ENCODE measurements at regions not wholly inside any gene's neighbourhood (a gene's known extent, or its start where the extent isn't known, plus 50 kb on each side); places are given as distances from the start of the nearest gene placed in this dataset.

DNA sequence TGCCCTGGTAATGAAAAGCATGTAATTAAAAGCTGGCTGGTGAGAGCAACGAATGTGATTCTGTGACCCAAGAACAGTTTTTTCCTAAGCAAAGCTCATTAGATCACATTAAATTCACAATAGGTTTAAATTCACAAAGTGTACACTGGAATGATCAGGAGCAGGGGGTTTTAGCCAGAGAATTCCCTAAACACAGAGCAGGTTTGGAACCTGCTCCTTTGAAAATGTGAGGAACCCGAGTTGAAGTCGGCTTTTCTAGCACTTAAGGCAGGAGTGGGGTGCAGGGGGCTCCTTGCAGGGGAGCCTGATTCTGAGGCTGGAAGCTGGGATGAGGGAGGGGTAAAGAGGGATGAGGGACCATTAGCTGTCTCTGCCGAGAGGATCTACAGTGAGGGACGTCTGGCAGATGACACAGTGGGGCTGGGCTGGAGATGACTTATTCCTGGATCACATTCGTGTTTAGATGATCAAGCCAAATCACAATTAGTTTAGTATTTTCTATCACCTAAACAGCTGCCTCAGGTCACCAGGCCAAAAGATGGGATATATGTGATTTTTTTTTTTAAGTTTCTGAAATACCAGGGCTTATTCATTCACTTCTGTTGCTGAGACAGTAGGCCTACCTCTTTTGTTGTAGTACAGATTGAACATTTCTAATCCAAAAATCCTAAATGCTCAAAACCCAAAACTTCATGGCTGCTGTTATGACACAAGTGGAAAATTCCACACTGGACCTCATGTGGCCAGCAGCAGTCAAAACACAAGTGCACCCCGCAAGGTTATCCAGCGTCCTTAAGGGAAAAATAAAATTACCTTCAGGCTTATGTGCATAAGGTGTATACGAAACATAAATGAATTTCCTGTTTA is 93.1 kb upstream of the HIVEP1 start:
- no peak for TF ChIP-seq CTCF (conservative IDR thresholded peaks at IDR 0.05; ENCODE audit: low read depth, low read length)
- no peak overlapping the region for H3K4me3 ChIP-seq (ENCODE audit: low read depth, low read length)
- no peak for DNase-seq (ENCODE audit: low read depth)

GRCh38 chr6:11917951-11918738 is 94.0 kb upstream of the HIVEP1 start:
- peak; percentile 82 for DNase-seq (ENCODE audit: low read depth)

GRCh38 chr6:11912420-11912819 is 99.7 kb upstream of the HIVEP1 start:
- no peak for TF ChIP-seq CTCF (conservative IDR thresholded peaks at IDR 0.05; ENCODE audit: low read depth, low read length)
- DNase-seq (ENCODE audit: low read depth) = no peak
- H3K4me3 ChIP-seq (ENCODE audit: low read depth, low read length) = no peak overlapping the region

More at GRCh38 chr6:11917951-11918738, 94.0 kb upstream of the HIVEP1 start:
- H3K4me3 ChIP-seq (ENCODE audit: low read depth, low read length) = no peak overlapping the region
- no peak for TF ChIP-seq CTCF (conservative IDR thresholded peaks at IDR 0.05; ENCODE audit: low read depth, low read length)

DNA sequence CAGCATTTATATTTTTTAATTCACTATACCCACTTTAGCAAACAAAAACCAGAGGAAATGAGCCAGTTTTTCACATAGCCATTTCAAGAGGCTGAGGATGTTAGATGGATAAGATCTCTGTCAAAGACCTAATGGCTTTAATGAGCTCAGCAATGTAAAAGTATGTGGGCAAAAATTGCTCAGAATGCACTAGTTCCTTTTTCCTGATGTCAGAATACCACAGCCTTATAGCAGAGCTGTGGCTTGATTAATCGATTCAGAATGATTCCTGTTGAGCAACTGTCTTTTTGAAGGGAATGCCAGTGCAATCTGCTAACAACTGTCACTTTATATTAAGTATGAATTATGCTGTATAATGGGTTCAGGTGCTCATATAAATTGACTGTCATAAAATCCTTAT is 100.6 kb upstream of the HIVEP1 start:
- DNase-seq (ENCODE audit: low read depth) = no peak
- TF ChIP-seq CTCF (conservative IDR thresholded peaks at IDR 0.05; ENCODE audit: low read depth, low read length) = no peak
- H3K4me3 ChIP-seq (ENCODE audit: low read depth, low read length) = no peak overlapping the region

DNA sequence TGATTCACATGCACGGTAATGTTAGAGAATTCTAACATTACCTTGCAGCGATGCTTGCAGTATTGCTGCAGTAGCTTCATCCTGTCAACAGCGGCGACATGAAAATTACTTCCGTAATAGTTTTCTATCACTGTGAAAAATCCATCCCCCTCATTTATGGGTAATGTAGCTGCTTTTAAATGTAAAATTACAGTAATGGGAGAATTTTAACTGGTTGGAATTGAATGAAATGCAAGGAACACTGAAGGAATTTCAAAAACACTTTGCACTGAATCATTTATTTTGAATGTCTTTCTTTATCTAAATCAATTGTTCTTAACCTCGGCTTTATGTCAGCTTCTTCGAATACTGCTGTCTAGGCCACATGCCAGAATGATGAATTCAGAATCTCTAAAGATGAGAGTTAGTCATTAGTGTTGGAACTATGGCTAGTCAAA is 102.4 kb upstream of the HIVEP1 start:
- no peak for TF ChIP-seq CTCF (conservative IDR thresholded peaks at IDR 0.05; ENCODE audit: low read depth, low read length)
- H3K4me3 ChIP-seq (ENCODE audit: low read depth, low read length) = no peak overlapping the region
- DNase-seq (ENCODE audit: low read depth) = peak; percentile 71

GRCh38 chr6:11908436-11909105 is 103.5 kb upstream of the HIVEP1 start:
- no peak overlapping the region for H3K4me3 ChIP-seq (ENCODE audit: low read depth, low read length)
- TF ChIP-seq CTCF (conservative IDR thresholded peaks at IDR 0.05; ENCODE audit: low read depth, low read length) = no peak
- DNase-seq (ENCODE audit: low read depth) = no peak

Measured in choroid plexus epithelial cell (primary cell).